ENCODE measurements at regions not wholly inside any gene's neighbourhood (a gene's known extent, or its start where the extent isn't known, plus 50 kb on each side); places are given as distances from the start of the nearest gene placed in this dataset.

DNA sequence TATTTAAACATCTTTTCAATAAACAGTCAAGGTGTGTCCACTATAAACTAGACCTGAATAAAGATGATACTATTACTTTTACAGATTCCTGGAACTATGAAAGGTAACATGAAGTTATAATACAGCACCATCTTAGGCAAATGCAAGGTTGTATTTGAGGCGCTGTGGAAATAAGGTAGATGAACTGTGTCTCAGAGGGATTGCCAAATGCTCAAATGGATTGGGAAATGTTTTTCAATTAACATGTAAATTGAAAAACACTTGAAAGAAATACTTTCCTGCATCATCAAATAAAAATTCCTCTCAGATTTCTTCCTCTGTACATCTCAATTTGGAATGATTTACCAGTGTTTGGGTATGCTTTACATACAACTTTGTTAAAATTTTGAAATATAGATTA lies 139.4 kb downstream of the DKK1 start:
- no peaks in the 10 kb centered on the region for H3K4me1 ChIP-seq (ENCODE audit: control insufficient read depth, insufficient read depth, low read length)
- Mint-ChIP-seq H3K9me3 (no peaks in the 10 kb centered on the region), H3K4me1 (no peaks in the 10 kb centered on the region), H3K36me3 (no peaks in the 10 kb centered on the region), H3K27me3 (ENCODE audit: low read depth in 2 of 2) (no peaks in the 10 kb centered on the region), H3K27ac (no peak overlapping the region), H3K4me3 (no peak overlapping the region)
- no peak overlapping the region for H3K27ac ChIP-seq (ENCODE audit: low read length)
- ATAC-seq (no peak), DNase-seq (no peak)
- 100% methylated on average over 1 of the region's 1 CpG for WGBS (ENCODE audit: insufficient coverage)
- no peaks in the 10 kb centered on the region for H3K9me3 ChIP-seq (ENCODE audit: control insufficient read depth, insufficient read depth, low read length)
- H3K4me3 ChIP-seq (ENCODE audit: low read length): no peak overlapping the region
- no peaks in the 10 kb centered on the region for H3K27me3 ChIP-seq (ENCODE audit: control insufficient read depth, insufficient read depth, low read length)
- intact Hi-C loops (cut with micrococcal nuclease): no loop called here
- no peaks in the 10 kb centered on the region for H3K36me3 ChIP-seq (ENCODE audit: control insufficient read depth, insufficient read depth, low read length)
- TF ChIP-seq, protein P1, sequence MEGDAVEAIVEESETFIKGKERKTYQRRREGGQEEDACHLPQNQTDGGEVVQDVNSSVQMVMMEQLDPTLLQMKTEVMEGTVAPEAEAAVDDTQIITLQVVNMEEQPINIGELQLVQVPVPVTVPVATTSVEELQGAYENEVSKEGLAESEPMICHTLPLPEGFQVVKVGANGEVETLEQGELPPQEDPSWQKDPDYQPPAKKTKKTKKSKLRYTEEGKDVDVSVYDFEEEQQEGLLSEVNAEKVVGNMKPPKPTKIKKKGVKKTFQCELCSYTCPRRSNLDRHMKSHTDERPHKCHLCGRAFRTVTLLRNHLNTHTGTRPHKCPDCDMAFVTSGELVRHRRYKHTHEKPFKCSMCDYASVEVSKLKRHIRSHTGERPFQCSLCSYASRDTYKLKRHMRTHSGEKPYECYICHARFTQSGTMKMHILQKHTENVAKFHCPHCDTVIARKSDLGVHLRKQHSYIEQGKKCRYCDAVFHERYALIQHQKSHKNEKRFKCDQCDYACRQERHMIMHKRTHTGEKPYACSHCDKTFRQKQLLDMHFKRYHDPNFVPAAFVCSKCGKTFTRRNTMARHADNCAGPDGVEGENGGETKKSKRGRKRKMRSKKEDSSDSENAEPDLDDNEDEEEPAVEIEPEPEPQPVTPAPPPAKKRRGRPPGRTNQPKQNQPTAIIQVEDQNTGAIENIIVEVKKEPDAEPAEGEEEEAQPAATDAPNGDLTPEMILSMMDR (IDR thresholded peaks at IDR 0.05): no peak

DNA sequence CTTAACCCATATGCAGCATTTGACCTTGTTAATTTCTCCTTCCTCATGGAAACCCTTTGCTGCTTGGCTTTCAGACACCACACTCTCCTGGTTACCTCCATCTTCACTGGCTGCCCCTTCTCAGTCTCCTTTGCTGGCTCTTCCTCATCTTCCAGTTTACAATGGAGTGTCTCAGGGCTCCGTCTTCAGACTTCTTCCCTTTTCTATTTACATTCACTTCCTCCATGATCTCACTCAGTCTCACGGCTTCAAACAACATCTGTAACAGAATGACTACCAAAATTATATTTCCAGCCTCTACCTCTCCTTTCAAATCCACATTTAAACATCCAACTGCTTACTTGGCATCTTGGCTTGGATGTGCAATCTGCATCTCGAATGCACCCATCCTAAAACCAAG lies 140.4 kb downstream of the DKK1 start:
- WGBS (ENCODE audit: insufficient coverage): 38% methylated on average over 3 of the region's 3 CpGs

DNA sequence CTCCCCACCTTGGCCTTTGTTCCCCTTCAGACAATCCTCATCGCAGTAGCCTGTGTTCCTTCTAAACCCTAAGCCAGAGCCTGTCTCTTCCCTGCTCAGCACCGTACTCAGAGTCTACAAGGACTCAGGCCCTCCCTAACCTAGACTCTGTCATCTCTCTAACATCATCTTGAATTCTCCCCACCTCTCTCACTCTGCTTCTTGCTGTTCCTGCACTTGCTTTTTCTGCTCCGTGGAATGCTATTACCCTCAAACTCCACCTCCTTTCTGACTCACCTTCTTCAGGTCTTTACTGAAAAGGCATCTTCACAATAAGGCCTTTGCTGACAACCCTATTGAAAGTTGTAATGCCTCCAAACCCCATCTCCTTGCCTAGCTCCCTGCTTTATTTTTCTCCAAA lies 141.0 kb downstream of the DKK1 start:
- H3K4me3 ChIP-seq (ENCODE audit: low read length): no peak overlapping the region
- intact Hi-C loops (cut with micrococcal nuclease): no loop called here
- H3K9me3 ChIP-seq (ENCODE audit: control insufficient read depth, insufficient read depth, low read length): no peaks in the 10 kb centered on the region
- ATAC-seq (no peak), DNase-seq (no peak)
- Mint-ChIP-seq H3K9me3 (no peaks in the 10 kb centered on the region), H3K27ac (no peak overlapping the region), H3K4me3 (no peak overlapping the region), H3K36me3 (no peaks in the 10 kb centered on the region), H3K4me1 (no peaks in the 10 kb centered on the region), H3K27me3 (ENCODE audit: low read depth in 2 of 2) (no peaks in the 10 kb centered on the region)
- 83% methylated on average over 3 of the region's 3 CpGs for WGBS (ENCODE audit: insufficient coverage)
- no peaks in the 10 kb centered on the region for H3K27me3 ChIP-seq (ENCODE audit: control insufficient read depth, insufficient read depth, low read length)
- no peaks in the 10 kb centered on the region for H3K4me1 ChIP-seq (ENCODE audit: control insufficient read depth, insufficient read depth, low read length)
- TF ChIP-seq, protein P1 (IDR thresholded peaks at IDR 0.05): no peak
- no peak overlapping the region for H3K27ac ChIP-seq (ENCODE audit: low read length)
- H3K36me3 ChIP-seq (ENCODE audit: control insufficient read depth, insufficient read depth, low read length): no peaks in the 10 kb centered on the region

More for the DNA sequence above, 140.4 kb downstream of the DKK1 start:
- Histone ChIP-seq H3K27me3 (ENCODE audit: control insufficient read depth, insufficient read depth, low read length) (no peaks in the 10 kb centered on the region), H3K4me3 (ENCODE audit: low read length) (no peak overlapping the region), H3K36me3 (ENCODE audit: control insufficient read depth, insufficient read depth, low read length) (no peaks in the 10 kb centered on the region), H3K27ac (ENCODE audit: low read length) (no peak overlapping the region), H3K4me1 (ENCODE audit: control insufficient read depth, insufficient read depth, low read length) (no peaks in the 10 kb centered on the region), H3K9me3 (ENCODE audit: control insufficient read depth, insufficient read depth, low read length) (no peaks in the 10 kb centered on the region)
- no peak overlapping the region for H3K4me3 Mint-ChIP-seq
- DNase-seq: no peak
- TF ChIP-seq, protein P1 (IDR thresholded peaks at IDR 0.05): no peak
- intact Hi-C loops (cut with micrococcal nuclease): no loop called here
- no peaks in the 10 kb centered on the region for H3K9me3 Mint-ChIP-seq
- no peaks in the 10 kb centered on the region for H3K36me3 Mint-ChIP-seq
- no peak for ATAC-seq
- H3K27ac Mint-ChIP-seq: no peak overlapping the region
- no peaks in the 10 kb centered on the region for H3K27me3 Mint-ChIP-seq (ENCODE audit: low read depth in 2 of 2)
- no peaks in the 10 kb centered on the region for H3K4me1 Mint-ChIP-seq

DNA sequence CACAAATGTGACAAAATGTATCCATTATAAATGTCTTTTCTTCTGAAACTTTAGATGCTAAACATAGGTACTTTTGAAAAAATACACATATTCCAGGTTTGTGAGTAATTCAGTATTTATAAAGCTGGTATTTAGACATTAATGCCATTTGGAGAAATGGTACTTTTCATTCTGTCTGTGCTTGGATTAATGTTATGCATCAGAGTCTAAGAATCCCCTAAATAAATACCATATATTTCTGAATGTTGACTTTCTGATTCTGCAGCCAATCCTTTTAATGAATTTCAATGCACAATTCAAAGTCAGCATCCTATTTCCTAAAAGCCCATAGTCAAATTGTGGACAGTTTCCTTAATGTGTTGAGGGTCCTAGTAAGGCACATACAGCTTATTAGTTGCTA lies 145.0 kb downstream of the DKK1 start:
- Histone ChIP-seq H3K27ac (ENCODE audit: low read length) (no peak overlapping the region), H3K4me1 (ENCODE audit: control insufficient read depth, insufficient read depth, low read length) (no peaks in the 10 kb centered on the region), H3K9me3 (ENCODE audit: control insufficient read depth, insufficient read depth, low read length) (no peaks in the 10 kb centered on the region), H3K36me3 (ENCODE audit: control insufficient read depth, insufficient read depth, low read length) (no peaks in the 10 kb centered on the region), H3K27me3 (ENCODE audit: control insufficient read depth, insufficient read depth, low read length) (no peaks in the 10 kb centered on the region), H3K4me3 (ENCODE audit: low read length) (no peak overlapping the region)
- H3K36me3 Mint-ChIP-seq: no peaks in the 10 kb centered on the region
- TF ChIP-seq, protein P1 (IDR thresholded peaks at IDR 0.05): no peak
- intact Hi-C loops (cut with micrococcal nuclease): no loop called here
- H3K9me3 Mint-ChIP-seq: no peaks in the 10 kb centered on the region
- DNase-seq: no peak
- no peak overlapping the region for H3K4me3 Mint-ChIP-seq
- no peaks in the 10 kb centered on the region for H3K4me1 Mint-ChIP-seq
- peaks cover 0 to 5% of the 10 kb centered on the region in 2 donors for H3K27me3 Mint-ChIP-seq (ENCODE audit: low read depth in 2 of 2)
- H3K27ac Mint-ChIP-seq: no peak overlapping the region
- ATAC-seq: no peak

All from natural killer cell (primary cell).